ENCODE measurements at regions not wholly inside any gene's neighbourhood (a gene's known extent, or its start where the extent isn't known, plus 50 kb on each side); places are given as distances from the start of the nearest gene placed in this dataset.

DNA sequence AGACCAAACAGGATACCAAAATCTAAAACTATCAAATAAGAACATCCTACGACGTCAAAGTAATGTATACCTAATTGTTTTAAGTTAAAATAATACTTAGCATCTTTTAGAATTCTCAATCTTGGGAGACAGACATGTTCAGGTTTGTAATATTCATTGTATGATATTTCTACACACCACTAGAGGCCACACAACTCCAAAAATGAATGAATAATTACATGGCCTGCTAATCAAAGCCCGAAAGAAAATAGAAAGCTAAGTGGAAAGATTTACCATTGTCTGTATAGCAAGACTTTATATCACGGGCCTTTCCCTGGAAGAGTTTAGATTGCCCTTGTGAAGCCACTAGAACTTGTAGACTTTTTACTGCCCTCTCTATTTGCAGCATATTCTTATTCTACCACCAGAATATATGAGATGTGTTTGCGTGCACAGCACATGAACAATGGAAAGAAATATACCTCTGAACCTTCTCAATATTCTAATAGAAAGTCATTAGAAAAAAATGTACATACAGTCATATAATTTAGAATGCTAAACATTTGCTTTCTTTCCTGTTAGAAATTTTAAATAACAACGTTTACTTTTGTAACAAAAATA is 380.1 kb upstream of the NUDT12 start:
- TF ChIP-seq, protein P1, sequence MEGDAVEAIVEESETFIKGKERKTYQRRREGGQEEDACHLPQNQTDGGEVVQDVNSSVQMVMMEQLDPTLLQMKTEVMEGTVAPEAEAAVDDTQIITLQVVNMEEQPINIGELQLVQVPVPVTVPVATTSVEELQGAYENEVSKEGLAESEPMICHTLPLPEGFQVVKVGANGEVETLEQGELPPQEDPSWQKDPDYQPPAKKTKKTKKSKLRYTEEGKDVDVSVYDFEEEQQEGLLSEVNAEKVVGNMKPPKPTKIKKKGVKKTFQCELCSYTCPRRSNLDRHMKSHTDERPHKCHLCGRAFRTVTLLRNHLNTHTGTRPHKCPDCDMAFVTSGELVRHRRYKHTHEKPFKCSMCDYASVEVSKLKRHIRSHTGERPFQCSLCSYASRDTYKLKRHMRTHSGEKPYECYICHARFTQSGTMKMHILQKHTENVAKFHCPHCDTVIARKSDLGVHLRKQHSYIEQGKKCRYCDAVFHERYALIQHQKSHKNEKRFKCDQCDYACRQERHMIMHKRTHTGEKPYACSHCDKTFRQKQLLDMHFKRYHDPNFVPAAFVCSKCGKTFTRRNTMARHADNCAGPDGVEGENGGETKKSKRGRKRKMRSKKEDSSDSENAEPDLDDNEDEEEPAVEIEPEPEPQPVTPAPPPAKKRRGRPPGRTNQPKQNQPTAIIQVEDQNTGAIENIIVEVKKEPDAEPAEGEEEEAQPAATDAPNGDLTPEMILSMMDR (IDR thresholded peaks at IDR 0.05; ENCODE audit: insufficient read depth, low read depth, low read length) = peak; percentile 15
- no peak for TF ChIP-seq EZH2 (IDR thresholded peaks at IDR 0.05; ENCODE audit: insufficient read depth, low read length)
- no peaks in the 10 kb centered on the region for H3K79me2 ChIP-seq (ENCODE audit: insufficient read depth, low read length)
- H3K9me3 ChIP-seq (ENCODE audit: insufficient read depth, low read depth, low read length) = no peaks in the 10 kb centered on the region
- Mint-ChIP-seq H3K4me3 (ENCODE audit: unreplicated experiment) (no peak overlapping the region), H3K27me3 (ENCODE audit: low read depth, unreplicated experiment) (no peaks in the 10 kb centered on the region), H3K4me1 (ENCODE audit: low read depth, unreplicated experiment) (no peaks in the 10 kb centered on the region), H3K9me3 (ENCODE audit: unreplicated experiment) (no peaks in the 10 kb centered on the region), H3K36me3 (ENCODE audit: low read depth, unreplicated experiment) (no peaks in the 10 kb centered on the region), H3K27ac (ENCODE audit: unreplicated experiment) (no peak overlapping the region)
- H3K4me2 ChIP-seq (ENCODE audit: low read length) = no peak overlapping the region
- no peak overlapping the region for H3K27ac ChIP-seq (ENCODE audit: low read depth, low read length)
- no peaks in the 10 kb centered on the region for H4K20me1 ChIP-seq (ENCODE audit: insufficient read depth, low read length)
- DNase-seq (ENCODE audit: low read depth) = no peak
- H3K36me3 ChIP-seq (ENCODE audit: insufficient read depth, low read length) = no peaks in the 10 kb centered on the region
- H3K9ac ChIP-seq (ENCODE audit: low read length) = no peak overlapping the region
- no peaks in the 10 kb centered on the region for H3K4me1 ChIP-seq (ENCODE audit: insufficient read depth, low read length)
- no peak for FAIRE-seq
- H3K4me3 ChIP-seq (ENCODE audit: insufficient read depth, low read depth, low read length) = no peak overlapping the region
- no peak overlapping the region for H2AFZ ChIP-seq (ENCODE audit: low read depth, low read length)
- H3K27me3 ChIP-seq (ENCODE audit: insufficient read depth, low read length) = no peaks in the 10 kb centered on the region

DNA sequence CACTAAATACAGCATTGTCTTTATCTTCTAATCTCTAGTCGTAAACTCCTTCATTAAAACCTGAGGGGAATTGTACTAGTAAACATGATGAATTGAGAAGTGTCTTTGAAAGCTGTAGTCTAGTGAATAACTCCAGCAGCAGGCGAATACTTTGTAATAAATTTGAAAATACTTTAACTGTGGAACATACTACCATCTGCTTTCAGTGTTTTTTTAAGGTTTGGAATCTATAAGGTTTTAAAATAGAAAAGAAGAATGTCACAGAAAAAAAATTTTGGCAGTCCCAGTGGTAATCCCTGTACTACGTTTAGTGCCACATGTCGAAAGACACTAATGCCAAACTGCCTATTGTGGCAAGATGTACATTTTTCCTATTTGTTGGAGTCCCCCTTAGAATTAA is 379.0 kb upstream of the NUDT12 start:
- no peaks in the 10 kb centered on the region for H4K20me1 ChIP-seq (ENCODE audit: insufficient read depth, low read length)
- Mint-ChIP-seq H3K27ac (ENCODE audit: unreplicated experiment) (no peak overlapping the region), H3K27me3 (ENCODE audit: low read depth, unreplicated experiment) (no peaks in the 10 kb centered on the region), H3K9me3 (ENCODE audit: unreplicated experiment) (no peaks in the 10 kb centered on the region), H3K36me3 (ENCODE audit: low read depth, unreplicated experiment) (no peaks in the 10 kb centered on the region), H3K4me3 (ENCODE audit: unreplicated experiment) (no peak overlapping the region), H3K4me1 (ENCODE audit: low read depth, unreplicated experiment) (no peaks in the 10 kb centered on the region)
- no peaks in the 10 kb centered on the region for H3K4me1 ChIP-seq (ENCODE audit: insufficient read depth, low read length)
- no peaks in the 10 kb centered on the region for H3K9me3 ChIP-seq (ENCODE audit: insufficient read depth, low read depth, low read length)
- H3K27me3 ChIP-seq (ENCODE audit: insufficient read depth, low read length) = no peaks in the 10 kb centered on the region
- no peak overlapping the region for H3K4me3 ChIP-seq (ENCODE audit: insufficient read depth, low read depth, low read length)
- H3K27ac ChIP-seq (ENCODE audit: low read depth, low read length) = no peak overlapping the region
- FAIRE-seq (no peak), DNase-seq (ENCODE audit: low read depth) (no peak)
- H3K4me2 ChIP-seq (ENCODE audit: low read length) = no peak overlapping the region
- H2AFZ ChIP-seq (ENCODE audit: low read depth, low read length) = no peak overlapping the region
- no peaks in the 10 kb centered on the region for H3K79me2 ChIP-seq (ENCODE audit: insufficient read depth, low read length)
- TF ChIP-seq, protein P1 (IDR thresholded peaks at IDR 0.05; ENCODE audit: insufficient read depth, low read depth, low read length) = no peak
- TF ChIP-seq EZH2 (IDR thresholded peaks at IDR 0.05; ENCODE audit: insufficient read depth, low read length) = no peak
- no peaks in the 10 kb centered on the region for H3K36me3 ChIP-seq (ENCODE audit: insufficient read depth, low read length)
- no peak overlapping the region for H3K9ac ChIP-seq (ENCODE audit: low read length)

DNA sequence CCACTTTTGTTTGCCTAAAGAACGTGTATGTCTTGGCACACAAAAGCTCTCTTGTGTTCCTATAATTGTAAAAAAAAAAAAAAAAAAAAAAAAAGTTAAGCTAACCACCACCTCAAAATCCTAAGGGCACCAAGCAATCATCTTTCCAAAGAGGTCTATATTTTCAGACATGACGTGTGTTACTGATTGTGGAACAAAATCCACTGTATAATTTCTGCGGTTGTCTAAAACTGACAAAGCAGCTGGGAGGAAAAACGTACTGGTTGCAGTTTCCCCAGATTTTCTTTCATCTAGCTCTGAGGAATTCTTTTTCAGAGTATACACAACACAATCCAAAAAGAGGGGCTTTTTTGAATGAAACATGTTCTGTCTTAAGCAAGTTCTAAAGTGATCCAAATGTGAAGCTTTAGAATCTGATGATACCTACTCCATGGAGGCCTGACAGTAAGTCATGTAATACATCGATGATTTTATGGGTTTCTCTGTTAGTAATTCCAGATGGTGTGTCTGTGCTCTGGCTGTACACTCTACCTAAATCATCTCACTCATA is 375.6 kb upstream of the NUDT12 start:
- H3K9me3 Mint-ChIP-seq (ENCODE audit: unreplicated experiment) = no peaks in the 10 kb centered on the region
- no peak overlapping the region for H3K27ac Mint-ChIP-seq (ENCODE audit: unreplicated experiment)
- TF ChIP-seq, protein P1 (IDR thresholded peaks at IDR 0.05; ENCODE audit: insufficient read depth, low read depth, low read length) = no peak
- no peak for TF ChIP-seq EZH2 (IDR thresholded peaks at IDR 0.05; ENCODE audit: insufficient read depth, low read length)
- Histone ChIP-seq H2AFZ (ENCODE audit: low read depth, low read length) (no peak overlapping the region), H3K4me3 (ENCODE audit: insufficient read depth, low read depth, low read length) (no peak overlapping the region), H3K36me3 (ENCODE audit: insufficient read depth, low read length) (no peaks in the 10 kb centered on the region), H4K20me1 (ENCODE audit: insufficient read depth, low read length) (no peaks in the 10 kb centered on the region), H3K4me1 (ENCODE audit: insufficient read depth, low read length) (no peaks in the 10 kb centered on the region), H3K79me2 (ENCODE audit: insufficient read depth, low read length) (no peaks in the 10 kb centered on the region), H3K27me3 (ENCODE audit: insufficient read depth, low read length) (no peaks in the 10 kb centered on the region), H3K4me2 (ENCODE audit: low read length) (no peak overlapping the region), H3K9ac (ENCODE audit: low read length) (no peak overlapping the region), H3K27ac (ENCODE audit: low read depth, low read length) (no peak overlapping the region), H3K9me3 (ENCODE audit: insufficient read depth, low read depth, low read length) (no peaks in the 10 kb centered on the region)
- no peaks in the 10 kb centered on the region for H3K36me3 Mint-ChIP-seq (ENCODE audit: low read depth, unreplicated experiment)
- DNase-seq (ENCODE audit: low read depth) (no peak), FAIRE-seq (no peak)
- no peaks in the 10 kb centered on the region for H3K27me3 Mint-ChIP-seq (ENCODE audit: low read depth, unreplicated experiment)
- no peak overlapping the region for H3K4me3 Mint-ChIP-seq (ENCODE audit: unreplicated experiment)
- no peaks in the 10 kb centered on the region for H3K4me1 Mint-ChIP-seq (ENCODE audit: low read depth, unreplicated experiment)

All from astrocyte (in vitro differentiated cells and primary cell).